HK-2 (cell line): ENCODE measurements at regions not wholly inside any gene's neighbourhood (a gene's known extent, or its start where the extent isn't known, plus 50 kb on each side); places are given as distances from the start of the nearest gene placed in this dataset.

Source experiments
- DNase-seq: peaks from one replicate; pipeline ENCODE4 v3.0.0-alpha.2; 2018; ENCODE audit not compliant: unreplicated experiment

- DNase-seq, result no peak
Measured at GRCh38 chr18:53754154-53754553, 470.3 kb downstream of the MBD2 start.

- DNase-seq, result no peak
Measured at GRCh38 chr18:53753601-53754000, 470.9 kb downstream of the MBD2 start.

- no peak for DNase-seq
Measured at GRCh38 chr18:53752781-53753367, 471.6 kb downstream of the MBD2 start.

DNA sequence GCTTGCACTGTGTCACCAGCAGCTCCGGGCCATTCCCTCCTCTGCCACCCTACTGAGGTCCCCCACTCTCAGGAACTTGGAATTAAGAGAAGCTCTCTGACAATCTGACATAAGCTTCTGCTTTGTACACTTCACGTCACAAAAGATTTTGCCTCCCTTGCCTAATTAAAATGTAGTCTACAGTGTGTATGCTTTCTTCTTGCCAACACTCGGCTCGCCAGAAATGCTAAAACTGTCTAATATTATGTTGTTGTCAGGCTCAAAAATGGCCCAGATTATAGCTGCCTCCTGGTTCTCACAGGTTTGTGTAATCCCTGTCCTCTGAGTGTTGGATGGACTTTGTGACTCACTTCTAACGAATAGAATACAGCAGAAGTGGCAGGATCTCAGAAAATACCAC, 474.7 kb downstream of the MBD2 start:
- DNase-seq, result no peak

DNA sequence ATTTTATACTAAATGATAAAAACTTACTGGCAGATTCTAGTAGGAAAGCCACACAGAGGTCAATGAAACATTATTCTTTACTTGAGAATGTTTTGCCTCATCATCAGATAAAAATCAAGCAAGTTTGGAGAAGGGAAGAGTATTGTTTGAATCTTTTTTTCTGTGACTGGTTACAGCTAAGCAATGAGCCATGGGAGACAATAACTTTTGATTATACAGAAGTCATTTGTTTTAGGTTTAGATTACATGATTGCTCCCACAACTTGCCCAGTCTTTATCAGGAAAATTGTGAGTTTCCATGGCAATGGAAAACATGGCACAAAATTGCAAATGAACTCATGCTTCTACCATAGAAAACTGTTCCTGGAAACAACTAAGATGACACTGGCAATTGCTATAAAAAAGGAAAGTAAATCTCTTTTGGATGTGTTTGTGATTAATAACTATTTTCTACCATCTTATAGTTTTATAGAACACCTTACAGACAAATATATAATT, 476.8 kb downstream of the MBD2 start:
- no peak for DNase-seq

- no peak for DNase-seq
Measured at GRCh38 chr18:53747210-53747609, 477.3 kb downstream of the MBD2 start.

DNA sequence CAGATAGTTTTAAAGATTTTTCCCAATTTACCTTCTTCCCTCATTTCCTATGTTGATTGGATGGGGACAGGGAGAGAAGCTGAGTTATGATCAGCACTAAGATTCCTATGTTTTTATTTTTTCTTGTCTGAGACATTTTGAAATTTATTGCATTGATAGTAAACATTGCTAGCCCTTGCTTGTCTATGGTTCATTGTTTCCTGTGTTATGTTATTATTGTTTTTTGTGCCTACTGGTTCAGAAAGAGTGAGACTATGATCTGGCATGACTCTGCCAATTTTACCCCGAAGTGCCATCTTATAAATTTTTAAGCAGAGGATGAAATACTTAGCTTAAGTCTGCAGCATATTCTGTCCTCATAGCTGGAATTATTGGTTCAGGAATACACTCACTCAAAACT, 478.5 kb downstream of the MBD2 start:
- no peak for DNase-seq

DNA sequence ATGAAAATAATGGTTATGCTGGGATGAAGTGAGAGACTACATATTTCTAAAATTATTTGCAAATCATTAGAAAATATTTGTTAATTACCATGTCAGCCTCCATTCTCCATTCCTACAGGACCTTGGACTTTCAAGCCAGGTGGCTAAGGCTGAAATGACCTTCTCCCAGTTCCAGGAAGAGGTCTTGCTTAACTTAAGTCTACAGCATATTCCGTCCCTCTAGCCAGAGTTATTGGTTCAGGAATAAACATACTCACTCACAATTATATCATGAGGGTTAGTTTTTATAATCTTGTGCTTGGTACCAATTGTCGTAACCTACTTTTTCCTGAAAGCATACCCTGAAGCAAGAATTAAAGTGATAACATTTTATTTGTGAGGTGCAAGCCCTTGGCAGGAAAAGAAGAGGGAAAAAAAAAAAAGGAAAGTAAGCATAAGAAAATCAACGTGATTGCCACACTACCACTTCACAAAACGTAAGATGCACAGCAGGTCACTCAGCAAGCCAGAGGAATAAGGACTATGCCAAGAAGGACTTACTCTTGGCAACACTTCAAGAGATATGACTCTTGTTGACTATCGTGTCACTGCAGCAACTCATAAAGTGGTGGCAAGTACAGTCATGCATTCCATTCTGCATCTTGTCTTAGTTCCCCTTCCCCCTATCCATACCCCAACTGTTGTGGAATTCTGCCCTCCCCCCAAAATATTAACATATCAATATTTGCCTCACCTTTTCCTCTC, 479.1 kb downstream of the MBD2 start:
- DNase-seq, result no peak

DNA sequence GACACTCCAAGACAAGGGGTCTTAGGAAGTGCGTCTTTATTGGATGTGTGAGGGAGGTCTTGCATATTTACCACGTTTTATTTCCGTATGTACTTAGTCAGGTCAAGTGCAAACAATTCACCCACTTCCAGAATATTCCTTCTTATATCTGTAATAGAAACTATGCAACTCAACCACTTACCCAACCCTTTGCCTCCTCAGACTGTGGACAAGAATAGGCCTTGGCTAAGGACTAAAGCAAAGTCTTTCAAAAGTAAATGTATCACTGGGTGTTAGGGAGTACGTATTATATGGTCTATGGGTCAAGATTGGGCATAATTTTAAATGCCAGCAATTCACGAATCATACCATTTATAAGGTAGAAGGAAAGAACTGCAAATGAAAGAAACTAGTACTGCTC, 484.8 kb downstream of the MBD2 start:
- DNase-seq, result no peak

- DNase-seq, result no peak
Measured at GRCh38 chr18:53735526-53735925, 488.9 kb downstream of the MBD2 start.

DNA sequence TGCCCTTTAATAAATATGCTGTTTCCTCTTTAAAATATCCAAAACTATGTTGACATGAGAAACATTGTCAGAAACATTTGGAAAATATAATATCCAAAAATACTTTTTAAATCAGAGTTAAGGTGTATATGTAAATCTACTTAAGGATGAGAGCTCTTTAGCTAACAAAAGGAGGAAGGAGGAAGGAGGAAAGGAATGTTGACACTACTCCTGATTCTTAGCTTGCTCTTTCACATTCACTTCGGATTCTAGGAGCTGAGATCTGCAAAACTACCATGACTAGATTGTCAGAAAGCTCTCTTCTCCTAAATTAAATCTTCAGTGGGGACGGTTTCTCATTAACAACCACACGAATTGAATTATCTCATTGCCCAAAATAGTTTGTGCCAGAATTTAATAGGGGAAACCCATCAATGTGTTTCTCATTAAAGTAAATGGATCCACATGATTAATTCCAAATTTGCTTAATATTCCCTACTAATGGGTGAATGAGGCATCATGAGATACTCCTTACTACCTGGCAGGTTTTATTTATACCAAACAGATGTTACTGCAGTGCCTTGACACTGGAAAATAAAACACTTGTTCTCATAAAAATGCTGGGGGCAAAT, 509.1 kb downstream of the MBD2 start:
- DNase-seq, result no peak

DNA sequence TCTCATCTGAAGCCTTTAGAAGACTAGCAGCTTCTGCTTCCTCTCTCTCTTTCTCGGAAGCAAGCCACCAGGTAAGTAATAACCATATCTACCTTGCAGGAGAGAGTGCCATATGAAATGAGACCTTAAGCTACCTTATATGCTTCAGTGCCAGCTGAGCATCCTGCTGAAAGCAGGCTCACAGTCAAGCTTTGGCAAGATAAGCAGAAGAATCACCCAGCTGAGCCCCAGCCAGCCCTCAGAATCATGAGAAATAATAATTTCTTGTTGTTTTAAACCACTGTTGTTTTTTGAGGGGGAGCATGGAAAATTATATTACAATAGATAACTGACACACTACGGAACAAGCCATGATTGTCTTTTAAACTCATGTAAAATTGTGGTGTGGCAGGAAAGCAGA, 514.4 kb downstream of the MBD2 start:
- DNase-seq, result no peak

DNA sequence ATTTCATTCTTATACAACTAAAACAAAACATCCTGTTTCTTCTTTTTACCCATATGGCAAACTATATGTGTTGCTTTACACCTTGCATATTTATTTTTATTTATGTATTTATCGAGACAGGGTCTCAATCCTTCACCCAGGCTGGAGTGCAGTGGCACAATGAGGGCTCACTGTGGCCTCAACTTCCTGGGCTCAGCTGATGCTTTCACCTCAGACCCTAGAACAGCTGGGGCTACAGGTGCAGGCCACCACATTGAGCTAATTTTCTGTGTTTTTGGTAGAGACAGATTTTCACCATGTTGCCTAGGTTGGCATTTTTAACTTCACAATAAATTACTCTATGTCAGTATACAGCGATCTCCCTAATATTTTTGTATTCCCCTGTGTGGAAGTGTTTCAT, 522.0 kb downstream of the MBD2 start:
- no peak for DNase-seq

DNA sequence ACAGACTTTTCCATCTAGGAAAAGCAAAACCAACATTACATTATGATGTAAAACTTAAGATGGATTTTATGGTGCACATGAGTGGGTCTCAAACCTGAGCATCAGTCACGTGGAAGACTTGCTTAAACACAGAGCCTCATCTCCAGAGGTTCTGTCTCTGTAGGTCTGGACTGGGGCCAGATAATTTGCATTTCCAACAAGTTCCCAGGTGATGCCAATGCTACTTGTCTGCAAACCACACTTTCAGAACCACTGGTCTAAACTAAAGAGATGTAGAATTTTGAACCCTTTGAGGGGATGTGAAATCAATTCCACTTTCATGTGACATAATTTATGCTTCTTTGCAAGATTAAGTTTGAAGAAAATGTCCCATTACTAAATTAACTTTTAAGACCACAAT, 522.8 kb downstream of the MBD2 start:
- no peak for DNase-seq

GRCh38 chr18:53698907-53699306, 525.6 kb downstream of the MBD2 start:
- DNase-seq, result peak; percentile 16

- DNase-seq, result no peak
Measured at GRCh38 chr18:53689886-53690285, 534.6 kb downstream of the MBD2 start.

- DNase-seq, result no peak
Measured at GRCh38 chr18:53686965-53687364, 537.5 kb downstream of the MBD2 start.

DNA sequence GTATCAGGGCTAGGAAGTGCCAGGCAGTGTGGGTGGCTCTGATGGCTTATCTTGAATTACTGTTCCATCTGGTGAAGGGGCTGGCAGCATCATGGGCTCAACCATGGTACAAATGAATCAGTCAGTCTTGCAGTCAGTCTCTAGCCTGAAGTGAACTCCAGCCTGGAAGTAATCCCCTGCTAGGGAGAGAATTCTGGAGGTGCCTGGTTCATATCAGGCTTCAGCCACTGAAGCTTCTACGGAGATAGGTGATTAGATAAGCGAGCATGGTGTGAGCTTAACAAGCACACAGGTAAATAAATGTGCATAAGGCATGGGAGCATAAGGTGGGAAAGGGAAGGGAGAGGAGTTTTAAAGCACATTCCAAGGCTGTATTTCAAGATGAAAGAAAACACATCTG, 541.7 kb downstream of the MBD2 start:
- no peak for DNase-seq

DNA sequence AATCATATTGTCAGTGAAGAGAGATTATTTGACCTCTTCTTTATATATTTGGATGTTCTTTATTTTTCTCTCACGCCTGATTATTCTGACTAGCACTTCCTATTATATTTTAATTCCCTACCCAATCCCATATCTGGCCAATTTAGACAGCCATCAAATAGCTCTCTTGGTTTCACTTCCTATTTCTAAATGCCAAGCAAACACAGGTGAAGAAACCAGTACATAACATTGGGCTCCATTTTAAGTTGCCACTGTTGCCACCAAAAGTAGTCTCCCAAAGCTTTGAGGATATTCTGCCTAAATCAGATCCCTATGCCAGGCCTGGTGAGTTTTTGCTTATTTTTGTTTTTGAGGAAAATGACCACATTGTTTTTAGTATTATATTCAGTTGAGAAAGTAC, 547.0 kb downstream of the MBD2 start:
- DNase-seq, result no peak

DNA sequence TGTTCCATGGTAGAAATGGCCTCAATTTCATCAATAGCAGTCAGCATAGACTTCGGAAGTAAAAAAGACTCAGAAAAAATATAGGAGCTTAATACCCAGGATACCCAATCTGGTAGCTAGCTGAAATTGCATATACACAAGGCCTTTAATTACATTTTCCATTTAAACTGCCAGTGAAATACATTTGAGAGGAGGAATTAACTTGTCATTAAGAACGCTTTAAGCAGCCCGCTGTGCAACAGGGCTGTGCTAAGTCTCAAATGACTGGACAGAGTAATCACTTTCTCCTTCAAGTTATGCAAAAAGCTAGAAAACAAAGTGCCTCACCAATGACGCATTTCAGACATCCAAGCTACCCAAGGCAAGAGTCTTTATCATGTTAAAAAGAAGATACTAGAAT, 558.8 kb downstream of the MBD2 start:
- no peak for DNase-seq

GRCh38 chr18:53664575-53664974, 559.9 kb downstream of the MBD2 start:
- DNase-seq, result no peak

- no peak for DNase-seq
Measured at GRCh38 chr18:53660306-53660705, 564.2 kb downstream of the MBD2 start.

- no peak for DNase-seq
Measured at GRCh38 chr18:53657257-53657656, 567.2 kb downstream of the MBD2 start.
